GM12878 (cell line): ENCODE measurements at regions not wholly inside any gene's neighbourhood (a gene's known extent, or its start where the extent isn't known, plus 50 kb on each side); places are given as distances from the start of the nearest gene placed in this dataset.

Experiments used
- BCL11A ChIP-seq: IDR thresholded peaks from 2 replicates; pipeline ENCODE4 v1.6.1; 2011; ENCODE audit warnings: low read depth, low read length
- EZH2 ChIP-seq: IDR thresholded peaks from 2 replicates; pipeline ENCODE4 v1.6.1; 2012; ENCODE audit warnings: low read depth, mild to moderate bottlenecking, control low read depth, inconsistent platforms, low read length, borderline replicate concordance; ENCODE audit not compliant: control insufficient read depth
- IKZF1 ChIP-seq: fragments of 450-650 bp; conservative IDR thresholded peaks from 2 replicates; pipeline ENCODE4 v1.6.1; 2017; ENCODE audit warnings: antibody characterized with exemption, mild to moderate bottlenecking
- KAT2A ChIP-seq: conservative IDR thresholded peaks from 2 replicates; pipeline ENCODE4 v1.6.1; 2011; ENCODE audit warnings: low read depth, low read length; ENCODE audit not compliant: control insufficient read depth
- MXI1 ChIP-seq: fragments of 150-350 bp; IDR thresholded peaks from 2 replicates; pipeline ENCODE4 v1.6.1; 2011; ENCODE audit warnings: low read depth, mild to moderate bottlenecking, inconsistent platforms, low read length, improper control_type of control experiment
- POLR2A ChIP-seq: IDR thresholded peaks from 2 replicates; pipeline ENCODE4 v1.6.1; 2011; ENCODE audit warnings: low read depth, mild to moderate bottlenecking, low read length
- SMARCA5 ChIP-seq: fragments of 450-650 bp; IDR thresholded peaks from 2 replicates; pipeline ENCODE4 v1.6.1; 2017; ENCODE audit warnings: mild to moderate bottlenecking
- SMC3 ChIP-seq: IDR thresholded peaks from 2 replicates; pipeline ENCODE4 v1.6.1; 2011; ENCODE audit warnings: low read length, improper control_type of control experiment, borderline replicate concordance
- ZNF274 ChIP-seq: IDR thresholded peaks from one replicate; pipeline ENCODE4 v1.8.0; 2011; ENCODE audit not compliant: insufficient read length, insufficient read depth
- ZZZ3 ChIP-seq: IDR thresholded peaks from 2 replicates; pipeline ENCODE4 v1.6.1; 2011; ENCODE audit warnings: low read depth; ENCODE audit not compliant: control insufficient read depth, insufficient read length
- TF ChIP-seq, protein P1 (sequence below), 3 experiments: IDR thresholded peaks in 2 of 3; conservative IDR thresholded peaks in 1 of 3; 2 replicates each; pipeline ENCODE4 v1.5.1; 2011; ENCODE audit warnings: low read depth in 3 of 3, low read length in 3 of 3, mild to moderate bottlenecking in 3 of 3, control low read depth in 2 of 3, moderate library complexity in 2 of 3, inconsistent platforms in 1 of 3, mixed read lengths in 1 of 3; ENCODE audit not compliant: control insufficient read depth in 2 of 3, insufficient read depth in 1 of 3; ENCODE audit errors: extremely low read depth in 1 of 3
- TF ChIP-seq, protein P2 (sequence below): fragments of 450-650 bp; IDR thresholded peaks from 2 replicates; pipeline ENCODE4 v1.6.1; 2014; ENCODE audit warnings: mild to moderate bottlenecking
- TF ChIP-seq, protein P3 (sequence below): fragments of 450-650 bp; formaldehyde crosslinking; IDR thresholded peaks from 2 replicates; pipeline ENCODE4 v1.5.0; 2022; ENCODE audit warnings: mild to moderate bottlenecking, missing genetic modification characterization

DNA sequence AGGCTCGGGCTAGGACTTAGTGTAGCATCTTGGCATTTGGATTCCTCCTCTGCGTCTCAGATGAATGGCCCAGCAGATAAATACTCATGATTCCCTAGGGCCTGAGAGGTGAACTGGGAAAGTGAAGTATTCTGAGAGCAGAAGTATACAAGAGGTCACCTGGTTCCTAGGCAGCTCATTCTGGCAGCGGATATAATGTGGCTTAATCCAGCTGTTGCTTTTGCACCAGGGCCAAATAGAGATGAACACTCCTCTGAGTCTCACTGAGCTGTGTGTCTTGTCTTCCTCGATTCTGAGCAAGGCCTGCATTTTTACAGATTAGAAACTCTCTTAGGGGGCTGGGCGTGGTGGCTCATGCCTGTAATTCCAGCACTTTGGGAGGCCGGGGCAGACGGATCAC is 196.1 kb downstream of the SLC4A3 start:
- TF ChIP-seq SMC3 = no peak
- TF ChIP-seq, protein P1, sequence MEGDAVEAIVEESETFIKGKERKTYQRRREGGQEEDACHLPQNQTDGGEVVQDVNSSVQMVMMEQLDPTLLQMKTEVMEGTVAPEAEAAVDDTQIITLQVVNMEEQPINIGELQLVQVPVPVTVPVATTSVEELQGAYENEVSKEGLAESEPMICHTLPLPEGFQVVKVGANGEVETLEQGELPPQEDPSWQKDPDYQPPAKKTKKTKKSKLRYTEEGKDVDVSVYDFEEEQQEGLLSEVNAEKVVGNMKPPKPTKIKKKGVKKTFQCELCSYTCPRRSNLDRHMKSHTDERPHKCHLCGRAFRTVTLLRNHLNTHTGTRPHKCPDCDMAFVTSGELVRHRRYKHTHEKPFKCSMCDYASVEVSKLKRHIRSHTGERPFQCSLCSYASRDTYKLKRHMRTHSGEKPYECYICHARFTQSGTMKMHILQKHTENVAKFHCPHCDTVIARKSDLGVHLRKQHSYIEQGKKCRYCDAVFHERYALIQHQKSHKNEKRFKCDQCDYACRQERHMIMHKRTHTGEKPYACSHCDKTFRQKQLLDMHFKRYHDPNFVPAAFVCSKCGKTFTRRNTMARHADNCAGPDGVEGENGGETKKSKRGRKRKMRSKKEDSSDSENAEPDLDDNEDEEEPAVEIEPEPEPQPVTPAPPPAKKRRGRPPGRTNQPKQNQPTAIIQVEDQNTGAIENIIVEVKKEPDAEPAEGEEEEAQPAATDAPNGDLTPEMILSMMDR (IDR thresholded peaks at IDR 0.05 in 2 of 3, conservative IDR thresholded peaks at IDR 0.05 in 1 of 3; ENCODE audit: control insufficient read depth in 2 of 3, extremely low read depth in 1 of 3, insufficient read depth in 1 of 3, low read depth in 3 of 3, low read length in 3 of 3) = no peak
- TF ChIP-seq, protein P2, sequence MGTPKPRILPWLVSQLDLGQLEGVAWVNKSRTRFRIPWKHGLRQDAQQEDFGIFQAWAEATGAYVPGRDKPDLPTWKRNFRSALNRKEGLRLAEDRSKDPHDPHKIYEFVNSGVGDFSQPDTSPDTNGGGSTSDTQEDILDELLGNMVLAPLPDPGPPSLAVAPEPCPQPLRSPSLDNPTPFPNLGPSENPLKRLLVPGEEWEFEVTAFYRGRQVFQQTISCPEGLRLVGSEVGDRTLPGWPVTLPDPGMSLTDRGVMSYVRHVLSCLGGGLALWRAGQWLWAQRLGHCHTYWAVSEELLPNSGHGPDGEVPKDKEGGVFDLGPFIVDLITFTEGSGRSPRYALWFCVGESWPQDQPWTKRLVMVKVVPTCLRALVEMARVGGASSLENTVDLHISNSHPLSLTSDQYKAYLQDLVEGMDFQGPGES = no peak
- no peak for TF ChIP-seq BCL11A
- TF ChIP-seq POLR2A = no peak
- no peak for TF ChIP-seq EZH2
- no peak for TF ChIP-seq ZNF274
- no peak for TF ChIP-seq ZZZ3
- no peak for TF ChIP-seq SMARCA5
- TF ChIP-seq IKZF1 = no peak
- no peak for TF ChIP-seq KAT2A
- no peak for TF ChIP-seq MXI1
- TF ChIP-seq, protein P3, sequence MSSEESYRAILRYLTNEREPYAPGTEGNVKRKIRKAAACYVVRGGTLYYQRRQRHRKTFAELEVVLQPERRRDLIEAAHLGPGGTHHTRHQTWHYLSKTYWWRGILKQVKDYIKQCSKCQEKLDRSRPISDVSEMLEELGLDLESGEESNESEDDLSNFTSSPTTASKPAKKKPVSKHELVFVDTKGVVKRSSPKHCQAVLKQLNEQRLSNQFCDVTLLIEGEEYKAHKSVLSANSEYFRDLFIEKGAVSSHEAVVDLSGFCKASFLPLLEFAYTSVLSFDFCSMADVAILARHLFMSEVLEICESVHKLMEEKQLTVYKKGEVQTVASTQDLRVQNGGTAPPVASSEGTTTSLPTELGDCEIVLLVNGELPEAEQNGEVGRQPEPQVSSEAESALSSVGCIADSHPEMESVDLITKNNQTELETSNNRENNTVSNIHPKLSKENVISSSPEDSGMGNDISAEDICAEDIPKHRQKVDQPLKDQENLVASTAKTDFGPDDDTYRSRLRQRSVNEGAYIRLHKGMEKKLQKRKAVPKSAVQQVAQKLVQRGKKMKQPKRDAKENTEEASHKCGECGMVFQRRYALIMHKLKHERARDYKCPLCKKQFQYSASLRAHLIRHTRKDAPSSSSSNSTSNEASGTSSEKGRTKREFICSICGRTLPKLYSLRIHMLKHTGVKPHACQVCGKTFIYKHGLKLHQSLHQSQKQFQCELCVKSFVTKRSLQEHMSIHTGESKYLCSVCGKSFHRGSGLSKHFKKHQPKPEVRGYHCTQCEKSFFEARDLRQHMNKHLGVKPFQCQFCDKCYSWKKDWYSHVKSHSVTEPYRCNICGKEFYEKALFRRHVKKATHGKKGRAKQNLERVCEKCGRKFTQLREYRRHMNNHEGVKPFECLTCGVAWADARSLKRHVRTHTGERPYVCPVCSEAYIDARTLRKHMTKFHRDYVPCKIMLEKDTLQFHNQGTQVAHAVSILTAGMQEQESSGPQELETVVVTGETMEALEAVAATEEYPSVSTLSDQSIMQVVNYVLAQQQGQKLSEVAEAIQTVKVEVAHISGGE (CRISPR knock-in tag) = no peak
